TTC549 (cell line): ENCODE measurements at regions not wholly inside any gene's neighbourhood (a gene's known extent, or its start where the extent isn't known, plus 50 kb on each side); places are given as distances from the start of the nearest gene placed in this dataset.

ENCODE experiments used
- FAIRE-seq: peaks from 2 replicates; lab custom pipeline; 2012; peaks lifted over from hg19 to GRCh38; lab: Jason Lieb, UNC

DNA sequence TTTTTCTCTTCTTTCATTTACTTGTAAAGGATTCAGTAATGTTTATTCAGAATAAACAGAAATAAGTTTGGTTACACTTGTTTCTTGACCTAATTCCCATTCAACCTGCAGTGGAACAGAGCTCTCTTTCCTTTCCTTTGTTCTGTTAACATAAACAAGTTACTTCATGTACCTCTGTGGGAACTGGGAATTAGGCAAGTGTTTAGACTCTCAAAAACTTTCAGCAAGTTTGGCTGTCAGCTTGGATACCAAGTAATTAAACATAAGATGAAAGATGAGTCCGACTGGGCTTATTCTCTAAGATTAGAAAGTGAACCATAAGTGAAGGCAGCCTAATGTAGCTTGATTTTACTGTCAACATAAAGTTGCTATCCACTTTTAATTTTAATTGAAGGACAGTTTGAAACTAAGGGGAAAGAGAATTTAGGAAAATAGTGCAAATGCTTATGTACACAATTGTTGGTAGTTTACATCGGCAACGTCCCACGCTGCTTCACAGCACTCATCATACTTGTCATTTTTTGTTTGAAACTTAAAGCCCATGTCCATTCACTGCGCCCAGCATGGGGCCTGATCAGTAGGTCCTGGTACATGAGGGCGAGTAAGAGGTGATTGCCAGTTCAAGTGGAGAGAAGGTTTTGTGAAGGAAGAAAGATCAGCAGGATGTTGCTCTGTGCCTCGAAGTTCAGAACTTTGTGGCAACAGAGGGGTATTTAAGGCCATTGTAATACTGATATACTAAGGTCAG is 113.0 kb downstream of the PLEKHG1 start:
- FAIRE-seq: peak; percentile 60

- FAIRE-seq: no peak
Observed at GRCh38 chr6:150713487-150713886, 113.8 kb downstream of the PLEKHG1 start.

- FAIRE-seq: no peak
Observed at GRCh38 chr6:150713931-150714330, 114.2 kb downstream of the PLEKHG1 start.

DNA sequence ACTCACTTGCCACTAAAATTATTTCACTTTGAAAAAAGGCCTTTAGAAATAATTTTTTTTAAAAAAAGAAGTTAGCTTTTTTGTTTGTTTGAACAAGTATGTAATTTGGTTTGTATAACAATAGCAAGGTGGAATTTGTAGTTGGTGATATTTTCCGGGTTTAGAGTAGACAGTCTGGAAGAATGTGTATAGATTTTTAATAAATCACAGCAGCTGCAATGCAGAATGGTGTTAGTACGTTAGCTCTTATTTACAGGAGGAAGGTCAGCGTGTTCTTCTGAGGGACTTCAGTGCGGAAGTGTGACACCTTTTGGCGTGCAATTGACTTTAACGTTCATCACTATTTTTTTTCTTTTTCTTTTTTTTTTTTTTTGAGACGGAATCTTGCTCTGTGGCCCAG is 115.4 kb downstream of the PLEKHG1 start:
- no peak for FAIRE-seq

GRCh38 chr6:150717419-150717818 is 117.7 kb downstream of the PLEKHG1 start:
- no peak for FAIRE-seq

GRCh38 chr6:150719099-150719766 is 119.5 kb downstream of the PLEKHG1 start:
- FAIRE-seq: peak; percentile 51

GRCh38 chr6:150719831-150720230 is 120.1 kb downstream of the PLEKHG1 start:
- FAIRE-seq: peak; percentile 55

DNA sequence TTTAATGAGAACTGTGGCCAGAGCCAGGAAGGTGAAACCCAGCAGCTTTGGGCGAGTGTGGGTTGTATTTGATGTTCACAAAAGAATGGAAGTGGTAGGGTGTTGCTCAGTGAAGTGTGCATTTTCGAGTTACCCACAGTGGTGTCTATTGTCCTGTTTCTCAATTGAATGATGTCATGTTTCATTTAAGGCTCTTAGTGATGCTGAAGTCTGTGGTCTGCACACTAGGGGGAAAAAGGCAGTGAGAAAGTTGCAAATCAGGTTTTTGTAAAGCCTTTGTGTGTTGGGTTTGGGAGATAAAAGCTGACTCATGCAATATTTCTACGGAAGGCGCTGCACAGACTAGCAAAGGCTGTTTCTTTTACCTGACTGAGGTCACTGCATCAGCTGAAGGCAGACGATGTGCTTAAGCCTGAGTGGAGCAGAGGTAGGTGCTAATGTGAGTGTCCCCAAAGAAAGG is 121.1 kb downstream of the PLEKHG1 start:
- FAIRE-seq: peak; percentile 91

DNA sequence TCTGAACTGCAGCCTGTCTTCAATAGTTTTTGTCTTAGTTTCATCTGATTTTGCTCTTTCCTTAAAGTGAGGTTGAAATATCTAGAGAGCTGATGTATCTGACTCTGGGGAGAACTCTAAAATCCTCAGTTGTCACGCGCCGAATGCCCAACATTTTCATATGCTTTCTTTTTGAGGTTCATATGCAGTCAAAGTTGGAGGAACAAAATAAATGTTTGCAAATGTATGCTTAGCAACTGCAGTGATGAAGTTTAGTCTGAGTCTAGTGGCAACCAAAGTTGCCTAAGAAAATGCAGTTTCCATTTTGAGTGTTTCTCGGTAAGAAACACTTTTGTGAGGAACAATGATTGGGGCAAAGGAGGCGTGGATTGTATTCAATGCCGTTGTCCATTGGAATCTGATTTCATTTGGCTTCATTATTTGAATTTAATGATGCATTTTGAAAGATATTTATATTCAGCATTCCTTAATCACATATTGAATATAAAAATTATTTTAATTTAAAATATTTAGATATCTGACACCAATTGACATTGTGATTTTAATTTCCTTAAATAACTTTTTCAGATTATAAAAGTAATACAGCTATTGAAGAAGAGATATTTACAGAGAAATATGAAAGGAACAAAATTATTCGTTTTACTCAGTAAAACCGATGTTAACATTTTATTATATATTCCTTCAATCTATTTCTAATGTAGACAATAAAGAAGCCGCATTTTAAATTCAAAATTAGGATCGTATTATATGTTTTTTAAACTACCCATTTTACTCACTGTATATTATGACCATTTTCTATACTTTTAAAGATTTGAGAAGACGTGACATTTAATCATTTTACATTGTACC is 122.0 kb downstream of the PLEKHG1 start:
- FAIRE-seq: peak; percentile 91

DNA sequence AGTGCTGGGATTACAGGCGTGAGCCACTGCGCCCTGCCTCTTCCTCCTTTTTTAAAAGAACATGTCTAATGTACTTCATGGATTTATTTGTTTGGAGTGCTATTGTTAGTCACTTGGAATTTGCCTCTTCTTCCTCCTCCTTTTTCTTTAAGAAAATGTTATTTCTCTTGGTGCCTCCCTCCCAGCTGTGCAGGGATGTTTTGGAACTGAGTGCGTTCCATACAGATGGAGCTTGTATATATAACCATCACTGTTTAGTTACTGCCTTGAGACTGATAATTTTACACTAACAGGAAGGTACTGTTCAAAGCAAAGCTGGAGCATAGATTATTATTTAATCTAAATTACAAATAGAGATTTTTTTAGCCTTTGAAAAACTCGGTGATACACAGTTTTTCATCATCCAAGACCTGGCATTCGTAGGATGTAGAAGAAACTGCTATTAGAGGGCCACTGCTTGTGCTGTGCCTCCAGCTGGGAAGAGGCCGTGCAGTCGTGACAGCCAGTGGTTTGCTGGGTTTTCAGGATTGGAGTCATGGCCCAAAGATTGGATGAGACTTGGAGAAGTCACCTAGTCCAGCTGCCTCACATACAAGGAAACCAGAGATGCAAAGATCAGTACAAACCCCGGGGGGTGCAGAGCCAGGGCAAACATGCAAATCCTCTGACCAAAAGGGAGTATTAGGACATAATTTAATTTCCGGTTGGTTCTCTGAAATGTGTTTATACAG is 123.1 kb downstream of the PLEKHG1 start:
- FAIRE-seq: no peak

DNA sequence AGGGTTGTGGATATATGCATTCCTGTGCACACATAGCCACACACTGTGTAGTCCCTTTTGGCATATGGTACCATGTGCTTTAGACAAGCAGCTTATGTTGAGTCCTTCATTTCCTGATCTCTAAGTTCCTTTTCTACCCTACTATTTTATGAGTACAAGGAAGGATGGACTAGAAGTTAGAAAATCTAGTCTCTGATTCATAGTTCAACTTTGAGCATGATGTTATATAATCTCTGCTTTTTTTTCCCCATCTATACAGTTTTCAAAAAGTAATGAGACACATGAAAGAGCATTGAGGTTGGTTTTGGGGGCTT is 123.6 kb downstream of the PLEKHG1 start:
- FAIRE-seq: peak; percentile 43

DNA sequence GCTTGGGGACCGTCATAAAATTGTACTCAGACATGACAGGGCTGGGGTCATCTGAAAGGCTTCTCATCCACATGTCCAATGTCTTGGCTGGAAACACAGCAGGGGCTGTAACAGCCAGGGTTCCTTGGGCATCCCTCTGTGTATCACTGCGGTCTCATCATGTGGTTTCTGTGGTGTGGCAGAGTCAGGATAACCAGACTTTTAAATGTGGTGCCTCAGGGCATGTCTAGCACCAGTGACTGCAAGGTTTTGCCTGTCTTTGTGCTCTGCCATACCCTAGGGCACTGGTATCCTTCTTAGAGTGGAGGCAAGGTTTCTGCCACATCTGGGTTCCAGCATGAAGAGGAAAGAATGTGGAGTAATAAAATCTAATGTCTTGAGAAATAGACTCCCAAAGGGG is 124.2 kb downstream of the PLEKHG1 start:
- no peak for FAIRE-seq

DNA sequence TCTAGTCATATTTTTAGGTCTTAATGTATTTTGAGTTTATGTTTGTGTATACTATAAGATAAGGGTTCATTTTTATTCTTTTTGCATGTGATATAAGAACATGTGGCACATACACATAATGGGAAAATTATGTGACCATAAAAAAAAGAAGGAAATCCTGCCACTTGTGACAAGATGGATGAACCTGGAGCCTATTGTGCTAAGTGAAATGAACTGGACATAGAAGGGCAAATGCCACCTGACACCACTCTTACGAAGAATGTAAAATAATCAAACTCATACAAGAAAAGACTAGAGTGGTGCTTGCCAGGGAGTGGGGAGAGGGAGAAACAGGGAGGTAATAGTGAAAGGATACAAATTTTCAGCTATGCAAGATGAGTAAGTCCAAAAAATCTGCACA is 126.1 kb downstream of the PLEKHG1 start:
- no peak for FAIRE-seq

- FAIRE-seq: no peak
Observed at GRCh38 chr6:150729188-150729748, 129.6 kb downstream of the PLEKHG1 start.

DNA sequence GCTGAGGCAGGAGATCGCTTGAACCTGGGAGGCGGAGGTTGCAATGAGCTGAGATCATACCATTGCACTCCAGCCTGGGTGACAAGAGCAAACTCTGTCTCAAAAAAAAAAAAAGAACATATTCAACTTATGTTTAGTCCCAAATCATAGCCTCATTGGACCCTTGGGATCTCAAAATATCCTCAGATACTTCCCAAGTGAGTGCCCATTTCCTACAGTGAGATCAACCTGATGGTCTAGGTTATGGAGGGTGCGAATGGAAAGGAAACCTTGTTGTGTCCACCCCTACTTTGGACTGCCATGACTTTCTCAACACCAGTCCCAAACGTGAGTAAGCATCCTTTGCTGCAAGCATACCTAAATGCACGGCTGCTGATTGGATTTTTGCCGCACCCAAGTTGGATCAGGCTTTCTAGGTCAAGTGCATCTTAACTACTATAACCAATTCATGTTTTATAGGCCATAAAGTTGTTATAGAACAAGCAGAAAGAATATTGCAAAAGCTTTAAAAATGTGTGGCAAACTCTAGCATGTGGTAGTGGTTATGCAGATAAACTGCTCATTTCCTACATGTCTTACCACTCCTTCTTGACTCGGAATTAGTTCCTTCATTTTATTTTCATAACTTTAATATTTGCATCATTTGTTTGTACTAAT is 131.2 kb downstream of the PLEKHG1 start:
- FAIRE-seq: no peak

DNA sequence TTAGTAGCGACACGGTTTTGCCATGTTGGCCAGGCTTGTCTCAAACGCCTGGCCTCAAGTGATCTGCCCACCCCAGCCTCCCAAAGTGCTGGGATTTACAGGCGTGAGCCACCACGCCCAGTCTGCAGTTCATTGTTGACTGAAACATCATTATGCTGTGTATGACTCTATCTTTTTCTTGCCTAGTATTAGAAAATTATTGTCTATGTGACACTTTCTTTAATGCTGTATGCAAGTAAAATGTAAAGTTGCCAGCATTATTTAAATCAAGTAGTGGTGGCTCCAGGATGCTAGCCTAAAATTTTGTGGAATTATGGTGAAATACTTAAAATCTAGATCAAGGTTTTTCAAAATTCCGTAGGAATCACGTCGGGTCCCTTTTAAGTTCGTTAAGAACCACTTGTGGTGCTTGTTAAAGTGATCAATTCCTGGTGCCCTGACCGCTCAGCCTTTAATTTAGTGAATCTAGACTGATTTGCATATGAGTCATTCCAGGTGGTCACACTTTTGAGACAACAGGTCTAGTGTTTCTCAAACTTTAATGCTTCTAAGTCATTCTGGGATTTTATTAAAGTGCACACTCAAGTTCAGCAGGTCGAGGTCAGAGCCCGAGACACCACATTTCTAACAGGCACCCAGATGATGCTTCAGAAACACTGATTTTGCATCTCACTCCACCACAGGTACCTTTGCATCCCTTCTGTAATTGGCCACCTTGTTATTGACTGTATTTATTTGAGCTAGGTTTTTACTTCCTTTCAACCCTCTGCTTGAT is 132.6 kb upstream of the MTHFD1L start:
- no peak for FAIRE-seq

DNA sequence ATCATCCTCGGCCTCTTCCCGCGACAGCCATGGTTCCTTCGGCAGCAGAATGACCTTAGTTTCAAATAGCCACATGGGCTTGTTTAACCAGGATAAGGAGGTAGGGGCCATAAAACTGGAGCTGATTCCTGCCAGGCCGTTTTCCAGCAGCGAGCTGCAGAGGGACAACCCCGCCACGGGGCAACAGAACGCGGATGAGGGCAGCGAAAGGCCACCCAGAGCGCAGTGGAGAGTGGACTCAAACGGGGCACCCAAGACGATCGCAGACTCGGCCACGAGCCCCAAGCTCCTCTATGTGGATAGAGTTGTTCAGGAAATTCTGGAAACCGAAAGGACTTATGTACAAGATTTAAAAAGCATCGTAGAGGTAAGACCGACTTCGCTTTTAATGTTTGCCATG is 131.8 kb upstream of the MTHFD1L start:
- no peak for FAIRE-seq

DNA sequence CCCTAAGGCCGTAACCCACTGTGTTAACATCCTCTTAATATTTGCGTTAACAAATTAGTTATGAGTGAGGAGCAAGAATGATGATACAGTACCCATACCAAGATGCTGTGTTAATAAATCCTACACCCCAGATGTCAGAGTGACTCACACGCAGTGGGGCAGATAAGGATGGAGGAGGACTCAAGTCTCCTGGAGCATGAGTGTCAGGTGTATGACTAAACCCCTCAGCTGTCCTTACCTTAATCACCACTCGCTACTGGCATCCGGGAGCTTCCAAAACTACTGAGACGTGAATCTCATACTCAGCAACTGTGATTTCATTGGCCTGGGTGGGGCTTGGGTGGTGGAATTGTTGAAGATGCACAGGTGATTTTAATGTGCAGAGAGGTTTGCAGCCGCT is 131.3 kb upstream of the MTHFD1L start:
- no peak for FAIRE-seq

DNA sequence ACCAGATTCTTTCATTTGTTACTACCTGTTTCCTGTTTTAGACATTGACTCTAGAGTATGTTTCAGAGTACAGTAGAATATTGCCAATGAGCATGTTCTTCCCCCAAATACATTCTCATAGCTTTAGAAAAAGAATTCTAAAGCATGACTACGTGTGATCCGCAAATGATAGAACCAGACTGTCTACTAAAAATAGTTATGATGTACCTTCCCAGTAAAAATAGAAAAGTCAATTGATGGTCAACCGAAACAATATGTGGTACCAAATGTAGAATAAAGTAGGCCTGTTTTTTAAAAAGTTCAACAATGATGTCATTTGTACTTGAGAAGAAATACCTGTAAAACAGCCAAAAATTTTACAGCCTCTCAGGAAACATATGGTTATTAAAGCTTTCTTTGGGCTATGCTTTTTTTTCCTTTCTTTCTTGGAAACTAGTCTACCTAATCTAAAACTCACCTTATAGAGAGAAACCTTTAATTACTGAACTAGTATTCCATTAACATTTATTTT is 130.1 kb upstream of the MTHFD1L start:
- FAIRE-seq: no peak

- no peak for FAIRE-seq
Observed at GRCh38 chr6:150738092-150738629, 127.3 kb upstream of the MTHFD1L start.
